ENCODE measurements at regions not wholly inside any gene's neighbourhood (a gene's known extent, or its start where the extent isn't known, plus 50 kb on each side); places are given as distances from the start of the nearest gene placed in this dataset.

DNA sequence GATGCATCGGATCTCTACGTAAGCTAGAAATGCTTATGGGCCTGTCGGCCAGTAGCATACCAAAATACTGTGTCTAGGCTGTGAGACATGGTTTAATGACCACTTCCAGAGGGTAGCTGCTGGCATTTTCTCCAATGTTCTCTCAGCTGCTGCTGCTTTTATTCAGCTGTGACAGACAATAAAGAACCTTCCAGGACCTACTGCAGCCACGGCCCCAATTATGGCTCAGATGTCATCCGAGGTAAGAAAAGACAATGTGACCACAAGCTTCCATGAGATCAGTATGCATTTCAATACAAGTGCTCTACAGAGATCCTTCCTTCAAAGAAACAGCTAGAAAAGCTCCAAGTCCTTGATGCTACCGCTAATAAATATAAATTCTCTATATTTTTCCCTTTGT is 256.2 kb downstream of the SDHAF3 start:
- TF ChIP-seq, protein P1, sequence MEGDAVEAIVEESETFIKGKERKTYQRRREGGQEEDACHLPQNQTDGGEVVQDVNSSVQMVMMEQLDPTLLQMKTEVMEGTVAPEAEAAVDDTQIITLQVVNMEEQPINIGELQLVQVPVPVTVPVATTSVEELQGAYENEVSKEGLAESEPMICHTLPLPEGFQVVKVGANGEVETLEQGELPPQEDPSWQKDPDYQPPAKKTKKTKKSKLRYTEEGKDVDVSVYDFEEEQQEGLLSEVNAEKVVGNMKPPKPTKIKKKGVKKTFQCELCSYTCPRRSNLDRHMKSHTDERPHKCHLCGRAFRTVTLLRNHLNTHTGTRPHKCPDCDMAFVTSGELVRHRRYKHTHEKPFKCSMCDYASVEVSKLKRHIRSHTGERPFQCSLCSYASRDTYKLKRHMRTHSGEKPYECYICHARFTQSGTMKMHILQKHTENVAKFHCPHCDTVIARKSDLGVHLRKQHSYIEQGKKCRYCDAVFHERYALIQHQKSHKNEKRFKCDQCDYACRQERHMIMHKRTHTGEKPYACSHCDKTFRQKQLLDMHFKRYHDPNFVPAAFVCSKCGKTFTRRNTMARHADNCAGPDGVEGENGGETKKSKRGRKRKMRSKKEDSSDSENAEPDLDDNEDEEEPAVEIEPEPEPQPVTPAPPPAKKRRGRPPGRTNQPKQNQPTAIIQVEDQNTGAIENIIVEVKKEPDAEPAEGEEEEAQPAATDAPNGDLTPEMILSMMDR (IDR thresholded peaks at IDR 0.05; ENCODE audit: poor library complexity): no peak
- TF ChIP-seq EZH2phosphoT487 (IDR thresholded peaks at IDR 0.05; ENCODE audit: low read depth, severe bottlenecking, unreplicated experiment) (no peak), EZH2 (IDR thresholded peaks at IDR 0.05; ENCODE audit: borderline replicate concordance) (no peak)

All from hepatocyte (in vitro differentiated cells).